ENCODE measurements at regions not wholly inside any gene's neighbourhood (a gene's known extent, or its start where the extent isn't known, plus 50 kb on each side); places are given as distances from the start of the nearest gene placed in this dataset.

DNA sequence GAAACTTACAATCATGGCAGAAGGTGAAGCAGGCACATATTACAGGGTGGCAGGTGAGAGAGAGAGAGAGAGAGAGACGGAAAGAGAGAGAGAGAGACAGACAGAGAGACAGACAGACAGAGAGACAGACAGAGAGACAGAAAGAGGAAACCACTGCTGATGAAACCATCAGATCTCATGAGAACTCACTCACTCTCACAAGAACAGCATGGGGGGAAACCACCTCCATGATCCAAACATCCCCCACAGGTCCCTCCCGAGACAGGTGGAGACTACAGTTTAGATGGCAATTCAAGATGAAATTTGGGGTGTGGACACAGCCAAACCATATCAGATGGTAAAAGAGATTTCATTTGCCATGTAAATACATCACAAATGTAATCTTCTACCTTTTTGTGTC lies 708.1 kb downstream of the MRPL39 start:
- ATAC-seq (ENCODE audit: low read depth), result no peak
- H3K79me2 ChIP-seq (ENCODE audit: control insufficient read depth, insufficient read depth, low read length), result no peaks in the 10 kb centered on the region
- no peak overlapping the region for H3K4me3 Mint-ChIP-seq
- POLR2A ChIA-PET, result no interaction called here
- H3K27ac Mint-ChIP-seq, result no peak overlapping the region
- H3K4me2 ChIP-seq (replicated peaks; ENCODE audit: low read depth, low read length, poor library complexity, severe bottlenecking), result no peak overlapping the region
- no peaks in the 10 kb centered on the region for H3K9me3 ChIP-seq (ENCODE audit: control extremely low read depth in 1 of 3, control insufficient read depth in 2 of 3, insufficient read depth in 1 of 3, low read length in 2 of 3)
- no peak overlapping the region for H3K27ac ChIP-seq (ENCODE audit: low read length in 2 of 2)
- H3K9me3 Mint-ChIP-seq (ENCODE audit: insufficient read depth), result no peaks in the 10 kb centered on the region
- TF ChIP-seq EZH2 (IDR thresholded peaks at IDR 0.05; ENCODE audit: borderline replicate concordance, insufficient read depth, low read depth, low read length, poor library complexity, severe bottlenecking), result no peak
- TF ChIP-seq, protein P1, sequence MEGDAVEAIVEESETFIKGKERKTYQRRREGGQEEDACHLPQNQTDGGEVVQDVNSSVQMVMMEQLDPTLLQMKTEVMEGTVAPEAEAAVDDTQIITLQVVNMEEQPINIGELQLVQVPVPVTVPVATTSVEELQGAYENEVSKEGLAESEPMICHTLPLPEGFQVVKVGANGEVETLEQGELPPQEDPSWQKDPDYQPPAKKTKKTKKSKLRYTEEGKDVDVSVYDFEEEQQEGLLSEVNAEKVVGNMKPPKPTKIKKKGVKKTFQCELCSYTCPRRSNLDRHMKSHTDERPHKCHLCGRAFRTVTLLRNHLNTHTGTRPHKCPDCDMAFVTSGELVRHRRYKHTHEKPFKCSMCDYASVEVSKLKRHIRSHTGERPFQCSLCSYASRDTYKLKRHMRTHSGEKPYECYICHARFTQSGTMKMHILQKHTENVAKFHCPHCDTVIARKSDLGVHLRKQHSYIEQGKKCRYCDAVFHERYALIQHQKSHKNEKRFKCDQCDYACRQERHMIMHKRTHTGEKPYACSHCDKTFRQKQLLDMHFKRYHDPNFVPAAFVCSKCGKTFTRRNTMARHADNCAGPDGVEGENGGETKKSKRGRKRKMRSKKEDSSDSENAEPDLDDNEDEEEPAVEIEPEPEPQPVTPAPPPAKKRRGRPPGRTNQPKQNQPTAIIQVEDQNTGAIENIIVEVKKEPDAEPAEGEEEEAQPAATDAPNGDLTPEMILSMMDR (IDR thresholded peaks at IDR 0.05), result no peak
- no peaks in the 10 kb centered on the region for H3K36me3 ChIP-seq (replicated peaks in 1 of 2; ENCODE audit: control extremely low read depth in 1 of 2, control insufficient read depth in 1 of 2, extremely low read depth in 1 of 2, insufficient read depth in 2 of 2, low read length in 1 of 2)
- DNase-seq, result peak; percentile 3
- intact Hi-C loops (cut with micrococcal nuclease), result loop anchor here (5.0 kb wide), 1 partner anchor 138 kb away; no protein-coding TSS in a partner anchor
- no peaks in the 10 kb centered on the region for H3K27me3 ChIP-seq (replicated peaks in 1 of 4; ENCODE audit: control extremely low read depth in 1 of 4, control insufficient read depth in 3 of 4, insufficient read depth in 4 of 4, low read length in 3 of 4)
- H3K4me1 ChIP-seq (ENCODE audit: control insufficient read depth in 2 of 2, insufficient read depth in 2 of 2, low read length in 2 of 2), result peaks cover 6 to 8% of the 10 kb centered on the region in 2 donors
- WGBS (ENCODE audit: insufficient coverage), result no CpG with 5 or more reads among the region's 2 CpGs
- peaks cover 23% of the 10 kb centered on the region for H3K4me1 Mint-ChIP-seq
- H3K9ac ChIP-seq (ENCODE audit: low read length), result no peak overlapping the region
- H3K27me3 Mint-ChIP-seq, result no peaks in the 10 kb centered on the region
- no peak overlapping the region for H3K4me3 ChIP-seq (ENCODE audit: control extremely low read depth in 1 of 5, extremely low read depth in 1 of 5, insufficient read depth in 1 of 5, low read depth in 2 of 5, low read length in 4 of 5)
- no peaks in the 10 kb centered on the region for H4K20me1 ChIP-seq (ENCODE audit: control insufficient read depth, insufficient read depth, low read length, poor library complexity, severe bottlenecking)
- CTCF ChIA-PET, result interaction anchor here (0.9 kb wide), 1 partner anchor 140 kb away, joined by 3 read pairs; no protein-coding TSS in a partner anchor
- H2AFZ ChIP-seq (ENCODE audit: insufficient read depth, low read depth, low read length, poor library complexity, severe bottlenecking), result peak overlapping the region; percentile 26

DNA sequence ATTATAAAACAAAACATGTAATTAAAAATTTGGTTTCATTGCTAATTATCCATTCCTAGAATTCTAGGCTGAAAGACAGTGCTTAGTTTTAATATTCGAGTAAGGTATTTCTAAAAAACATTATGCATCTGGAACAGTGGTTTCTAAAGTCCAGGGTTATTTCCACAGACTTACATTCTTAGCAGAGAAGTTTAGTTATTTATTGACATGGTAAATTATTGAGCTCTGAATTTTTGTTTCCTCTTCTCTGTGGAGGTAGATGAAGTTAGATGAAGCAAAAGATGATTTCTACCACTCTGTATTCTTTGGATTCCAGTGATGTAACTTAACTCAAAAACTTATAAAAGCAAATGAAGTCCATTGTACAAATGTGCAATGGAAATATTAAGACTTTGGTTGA lies 709.4 kb downstream of the MRPL39 start:
- H3K79me2 ChIP-seq (ENCODE audit: control insufficient read depth, insufficient read depth, low read length), result no peaks in the 10 kb centered on the region
- no peak for ATAC-seq (ENCODE audit: low read depth)
- H3K4me3 ChIP-seq (ENCODE audit: control extremely low read depth in 1 of 5, extremely low read depth in 1 of 5, insufficient read depth in 1 of 5, low read depth in 2 of 5, low read length in 4 of 5), result no peak overlapping the region
- intact Hi-C loops (cut with micrococcal nuclease), result loop anchor here (5.0 kb wide), 1 partner anchor 139 kb away; no protein-coding TSS in a partner anchor
- H4K20me1 ChIP-seq (ENCODE audit: control insufficient read depth, insufficient read depth, low read length, poor library complexity, severe bottlenecking), result no peaks in the 10 kb centered on the region
- H3K9me3 ChIP-seq (ENCODE audit: control extremely low read depth in 1 of 3, control insufficient read depth in 2 of 3, insufficient read depth in 1 of 3, low read length in 2 of 3), result no peaks in the 10 kb centered on the region
- WGBS (ENCODE audit: insufficient coverage), result no CpG with 5 or more reads among the region's 1 CpG
- Mint-ChIP-seq H3K4me3 (no peak overlapping the region), H3K4me1 (peaks cover 17% of the 10 kb centered on the region), H3K27me3 (no peaks in the 10 kb centered on the region), H3K27ac (no peak overlapping the region), H3K9me3 (ENCODE audit: insufficient read depth) (no peaks in the 10 kb centered on the region)
- ChIA-PET POLR2A (no interaction called here), CTCF (interaction anchor here (0.6 to 1.3 kb wide), 4 partner anchors 20 to 488 kb away, joined by 3 to 4 read pairs (median 3); no protein-coding TSS in a partner anchor)
- no peak overlapping the region for H3K9ac ChIP-seq (ENCODE audit: low read length)
- H3K36me3 ChIP-seq (replicated peaks in 1 of 2; ENCODE audit: control extremely low read depth in 1 of 2, control insufficient read depth in 1 of 2, extremely low read depth in 1 of 2, insufficient read depth in 2 of 2, low read length in 1 of 2), result no peaks in the 10 kb centered on the region
- no peaks in the 10 kb centered on the region for H3K27me3 ChIP-seq (replicated peaks in 1 of 4; ENCODE audit: control extremely low read depth in 1 of 4, control insufficient read depth in 3 of 4, insufficient read depth in 4 of 4, low read length in 3 of 4)
- DNase-seq, result no peak
- H3K4me1 ChIP-seq (ENCODE audit: control insufficient read depth in 2 of 2, insufficient read depth in 2 of 2, low read length in 2 of 2), result peaks cover 6% of the 10 kb centered on the region in 2 donors
- no peak overlapping the region for H2AFZ ChIP-seq (ENCODE audit: insufficient read depth, low read depth, low read length, poor library complexity, severe bottlenecking)
- H3K4me2 ChIP-seq (replicated peaks; ENCODE audit: low read depth, low read length, poor library complexity, severe bottlenecking), result no peak overlapping the region
- H3K27ac ChIP-seq (ENCODE audit: low read length in 2 of 2), result no peak overlapping the region
- TF ChIP-seq, protein P1 (IDR thresholded peaks at IDR 0.05), result no peak
- no peak for TF ChIP-seq EZH2 (IDR thresholded peaks at IDR 0.05; ENCODE audit: borderline replicate concordance, insufficient read depth, low read depth, low read length, poor library complexity, severe bottlenecking)

All from B cell (primary cell).